Effector CD8-positive, alpha-beta T cell (primary cell): ENCODE measurements at regions not wholly inside any gene's neighbourhood (a gene's known extent, or its start where the extent isn't known, plus 50 kb on each side); places are given as distances from the start of the nearest gene placed in this dataset.
"Not testable (repeated sequence)": the region's sequence is repeated elsewhere in the genome, so short reads cannot be mapped to it uniquely, and the experiment has no call there.

Experiments used
- DNase-seq: peaks from one replicate; lab custom pipeline; 2025; lab: John Stamatoyannopoulos, UW

DNA sequence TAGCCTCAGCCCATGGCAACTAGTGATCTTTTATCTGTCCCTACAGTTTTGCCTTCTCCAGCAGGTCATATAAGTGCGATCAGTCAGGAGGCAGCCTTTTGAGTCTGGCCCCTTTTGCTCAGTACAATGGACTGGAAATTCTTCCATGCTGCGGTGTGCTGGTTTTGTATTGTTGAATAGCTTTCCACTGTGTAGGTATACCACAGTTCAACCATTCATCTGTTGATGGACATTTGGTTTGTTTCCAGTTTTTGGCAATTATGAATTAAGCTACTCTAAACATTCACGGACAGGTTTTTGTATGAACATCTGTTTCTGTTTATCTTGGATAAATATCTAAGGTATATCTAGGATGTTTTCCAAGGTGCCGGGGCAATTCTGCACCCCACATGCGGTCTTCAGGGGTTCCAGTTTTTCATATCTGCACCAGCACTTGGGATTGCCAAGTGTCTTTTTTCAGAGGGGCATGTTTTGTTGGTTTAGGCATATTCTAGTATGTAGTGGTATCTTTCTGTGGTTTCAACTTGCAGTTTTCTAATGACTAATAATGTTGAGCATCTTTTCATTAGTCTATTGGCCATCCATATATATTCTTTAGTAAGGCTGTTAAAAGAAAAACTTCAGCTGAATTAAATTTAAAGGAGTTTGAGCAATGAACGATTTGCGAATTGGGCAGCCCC is 141.0 kb downstream of the TFAP2C start:
- no peak for DNase-seq

DNA sequence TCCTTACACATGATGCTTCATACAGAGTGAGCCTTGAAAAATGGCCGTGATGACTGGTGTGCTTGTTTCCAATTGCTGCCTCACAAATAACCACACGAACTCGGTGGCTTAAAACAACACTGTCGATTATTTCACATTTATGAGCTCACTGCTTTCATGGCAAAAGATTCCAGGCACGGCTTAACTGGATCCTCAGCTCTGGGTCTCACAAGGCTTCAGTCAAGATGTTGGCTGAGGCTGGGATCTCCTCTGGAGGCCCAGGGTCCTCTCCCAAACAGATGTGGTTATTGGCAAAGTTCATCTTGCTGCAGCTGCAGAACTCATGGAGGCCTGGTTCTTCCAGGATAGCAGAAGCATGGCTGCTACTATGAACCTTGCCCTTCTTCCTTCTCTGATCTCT is 144.6 kb downstream of the TFAP2C start:
- no peak for DNase-seq

DNA sequence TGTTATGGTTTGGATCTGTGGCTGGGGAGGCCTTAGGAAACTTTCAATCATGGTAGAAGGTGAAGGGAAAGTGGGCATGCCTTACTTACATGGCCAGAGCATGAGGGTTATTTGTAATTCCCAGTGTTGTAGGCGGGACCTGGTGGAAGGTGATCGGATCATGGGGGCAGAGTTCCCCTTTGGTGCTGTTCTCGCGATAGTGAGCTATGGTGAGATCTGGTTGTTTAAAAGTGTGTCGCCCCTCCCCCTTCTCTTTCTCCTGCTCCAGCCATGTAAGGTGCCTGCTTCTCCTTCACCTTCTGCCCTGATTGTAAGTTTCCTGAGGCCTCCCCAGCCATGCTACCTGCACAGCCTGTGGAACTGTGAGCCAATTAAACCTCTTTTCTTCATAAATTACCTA is 145.8 kb downstream of the TFAP2C start:
- DNase-seq = no peak

DNA sequence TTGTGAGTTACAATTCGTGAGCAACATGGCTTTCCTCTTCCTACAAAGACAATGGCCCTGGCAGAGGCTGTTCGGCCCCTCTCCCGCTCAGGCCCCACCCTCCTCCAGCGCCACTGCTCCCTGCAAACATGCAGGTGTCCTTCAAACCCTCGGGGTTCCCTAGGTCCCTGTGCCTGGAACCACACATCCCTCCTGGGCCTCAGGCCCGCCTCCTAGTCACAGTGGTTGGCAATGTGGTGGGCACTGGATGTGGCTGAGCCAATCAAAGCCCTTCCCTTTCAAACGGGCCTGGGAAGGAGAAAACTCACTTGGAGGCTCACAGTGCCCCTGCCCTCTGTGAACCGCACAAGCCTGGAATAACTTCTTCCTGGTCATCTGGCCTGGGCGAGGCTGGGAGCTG is 147.2 kb downstream of the TFAP2C start:
- DNase-seq = no peak

DNA sequence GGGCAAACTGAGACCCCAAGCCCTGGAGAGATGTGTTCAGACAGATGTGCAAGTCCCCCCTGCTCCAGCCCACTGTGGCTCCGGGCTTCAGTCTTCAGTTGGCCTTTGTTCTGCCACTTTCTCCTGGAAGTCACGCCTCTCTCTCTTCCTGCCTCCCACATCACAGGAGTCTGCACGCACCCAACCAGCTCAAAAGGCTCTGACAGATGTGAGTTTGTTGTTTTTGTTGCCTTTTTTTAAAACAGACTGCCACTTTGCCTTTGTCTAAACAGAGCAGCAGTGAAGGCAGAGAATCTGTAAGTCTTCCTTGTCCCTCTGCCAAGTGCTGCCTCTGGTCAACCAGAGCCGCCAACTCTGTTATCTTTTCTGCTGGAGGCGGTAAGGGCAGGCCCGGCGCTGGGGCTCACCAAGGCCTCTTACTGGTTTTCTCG is 149.7 kb downstream of the TFAP2C start:
- DNase-seq = no peak

DNA sequence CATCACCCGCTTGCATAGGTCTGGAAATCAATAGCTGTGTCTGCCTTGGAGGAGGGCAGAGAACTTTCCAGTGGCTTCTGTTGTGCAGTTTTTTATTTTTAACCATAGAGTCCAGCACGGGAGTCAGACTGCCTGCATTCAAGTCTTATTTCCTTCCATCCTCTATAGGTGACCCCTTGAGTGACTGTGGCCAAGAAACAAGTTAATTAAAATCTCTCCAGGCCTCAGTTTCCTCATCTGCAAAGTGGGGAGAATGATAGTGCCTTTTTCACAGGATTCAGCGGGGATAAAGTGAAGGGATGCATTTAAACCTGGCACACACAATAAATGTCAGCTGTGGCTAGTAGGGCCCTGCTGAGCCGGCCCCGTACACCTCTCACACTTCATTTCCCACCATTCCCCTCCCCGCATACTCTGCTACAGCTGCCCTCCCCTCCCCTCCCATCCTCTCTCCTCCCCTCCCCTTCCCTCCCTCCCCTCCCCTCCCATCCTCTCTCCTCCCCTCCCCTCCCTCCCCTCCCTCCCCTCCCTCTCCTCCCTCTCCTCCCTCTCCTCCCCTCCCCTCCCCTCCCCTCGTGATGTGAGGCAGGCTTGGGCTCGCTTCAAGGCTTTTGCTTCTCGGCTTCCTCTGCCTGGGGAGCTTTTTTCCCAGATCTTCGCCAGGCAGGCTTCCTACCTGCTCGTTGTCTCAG is 150.5 kb downstream of the TFAP2C start:
- no peak for DNase-seq

DNA sequence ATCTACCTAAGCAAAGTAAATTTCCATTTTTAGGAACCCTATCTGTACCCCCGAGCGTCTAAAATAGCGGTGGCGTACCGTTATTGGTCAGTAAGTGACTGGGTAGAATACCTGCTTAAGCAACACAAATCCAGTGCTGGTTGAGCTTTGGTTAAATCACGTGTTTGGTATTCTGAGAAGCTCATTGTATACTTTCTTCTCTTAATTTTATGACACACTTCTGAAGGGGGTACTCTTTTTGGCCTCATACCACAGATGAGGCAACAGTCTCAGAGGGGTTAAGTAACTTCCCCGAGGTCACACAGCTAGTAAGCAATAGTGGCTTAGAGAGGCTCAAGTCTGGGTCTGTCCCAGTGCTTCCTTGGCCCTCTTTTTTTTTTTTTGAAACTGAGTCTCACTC is 151.2 kb downstream of the TFAP2C start:
- no peak for DNase-seq

DNA sequence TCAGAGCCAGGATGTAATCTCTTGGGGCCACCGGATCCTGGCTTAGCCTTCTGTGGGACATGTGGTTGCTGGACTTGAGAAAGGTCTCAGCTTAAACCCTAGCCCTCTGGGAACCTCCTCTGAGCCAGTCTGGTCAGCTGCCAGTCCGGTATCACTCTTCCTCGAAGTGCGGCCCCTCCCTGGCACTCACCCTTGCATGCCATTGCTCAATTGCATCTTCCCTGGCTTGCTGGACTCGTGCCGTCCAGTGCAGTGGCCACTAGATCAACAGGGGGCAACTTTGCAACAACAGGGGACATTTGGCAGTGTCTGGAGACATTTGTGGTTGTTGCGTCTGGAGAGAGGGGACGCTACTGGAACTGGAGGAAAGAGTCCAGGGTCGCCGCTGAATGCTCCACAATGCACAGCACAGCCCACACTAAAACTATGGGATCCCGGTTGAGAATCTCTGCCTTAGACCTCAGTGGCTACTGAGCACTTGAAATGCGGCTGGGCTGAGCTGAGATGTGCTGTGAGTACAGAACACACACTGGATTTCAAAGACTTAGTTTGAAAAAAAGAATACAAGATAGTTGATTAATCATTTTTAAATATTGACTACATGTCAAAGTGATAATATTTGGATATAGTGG is 152.1 kb downstream of the TFAP2C start:
- DNase-seq = no peak

DNA sequence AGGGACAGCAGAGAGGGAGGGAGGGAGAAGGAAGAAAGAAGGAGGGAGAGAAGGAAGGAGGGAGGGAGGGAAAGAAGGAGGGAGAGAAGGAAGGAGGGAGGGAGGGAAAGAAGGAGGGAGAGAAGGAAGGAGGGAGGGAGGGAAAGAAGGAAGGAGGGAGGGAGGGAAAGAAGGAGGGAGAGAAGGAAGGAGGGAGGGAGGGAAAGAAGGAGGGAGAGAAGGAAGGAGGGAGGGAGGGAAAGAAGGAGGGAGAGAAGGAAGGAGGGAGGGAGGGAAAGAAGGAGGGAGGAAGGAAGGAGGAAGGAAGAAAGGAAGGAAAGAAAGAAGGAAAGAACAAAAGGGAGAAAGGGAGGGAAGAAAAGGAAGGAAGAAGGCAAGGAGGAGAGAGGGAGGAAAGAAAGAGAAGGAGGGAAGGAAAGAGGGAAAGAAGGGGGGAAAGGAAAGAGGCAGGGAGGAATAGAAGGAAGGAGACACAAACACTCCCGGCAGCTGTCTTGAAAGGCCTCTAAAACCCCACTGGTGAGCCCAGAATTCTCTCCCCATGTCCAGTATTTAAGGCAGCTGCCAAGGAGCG is 153.0 kb downstream of the TFAP2C start:
- DNase-seq = not testable (repeated sequence)

DNA sequence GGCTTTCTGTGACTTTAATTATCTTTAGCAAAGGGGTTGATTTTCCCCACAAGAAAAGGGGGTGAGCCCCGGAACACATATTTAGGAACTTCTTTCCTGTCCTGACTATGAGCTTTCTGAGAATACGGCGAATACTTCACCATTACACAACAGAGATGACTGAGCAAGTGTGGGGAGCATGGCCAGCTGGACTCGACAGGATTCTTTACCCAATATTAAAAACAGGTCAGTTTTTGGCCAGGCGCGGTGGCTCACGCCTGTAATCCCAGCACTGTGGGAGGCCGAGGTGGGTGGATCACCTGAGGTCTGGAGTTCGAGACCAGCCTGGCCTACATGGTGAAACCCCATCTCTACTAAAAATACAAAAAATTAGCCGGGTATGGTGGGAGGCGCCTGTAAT is 153.7 kb downstream of the TFAP2C start:
- DNase-seq = not testable (repeated sequence)

DNA sequence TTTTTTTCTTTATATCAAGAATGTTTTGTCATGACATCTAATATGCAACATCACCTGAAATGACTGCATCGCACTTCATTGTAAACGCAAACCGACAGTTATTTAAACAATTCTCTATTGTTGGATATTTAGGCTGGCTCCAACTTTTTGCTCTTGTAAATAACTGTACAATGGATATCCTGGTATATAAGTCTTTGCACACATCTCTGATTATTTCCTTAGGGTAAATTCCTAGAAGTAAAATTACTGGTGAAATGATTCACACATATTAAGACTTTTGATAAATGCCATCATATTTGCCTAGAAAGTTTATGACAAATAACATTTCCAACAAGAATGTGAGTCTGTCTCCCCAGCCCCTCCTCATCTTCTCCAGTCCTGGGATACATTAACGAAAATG is 154.7 kb downstream of the TFAP2C start:
- no peak for DNase-seq

DNA sequence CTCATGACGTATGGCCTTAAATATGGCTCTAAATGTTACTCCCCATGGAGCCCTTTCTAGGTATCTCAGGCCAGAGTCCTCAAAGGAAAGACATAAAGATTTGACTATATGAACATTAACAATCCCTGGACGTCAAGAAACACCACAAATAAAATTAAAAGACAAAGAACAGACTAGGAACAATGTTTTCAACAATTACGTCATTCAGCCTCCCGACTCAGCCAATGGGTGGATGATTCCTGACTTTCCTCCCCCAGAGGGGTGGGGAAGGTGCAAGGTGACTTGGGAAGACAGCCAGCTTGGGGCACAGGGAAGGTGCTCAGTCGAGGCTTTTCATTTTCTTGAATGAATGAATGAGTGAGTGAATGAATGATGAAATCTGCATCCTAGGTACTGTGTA is 157.4 kb downstream of the TFAP2C start:
- no peak for DNase-seq

DNA sequence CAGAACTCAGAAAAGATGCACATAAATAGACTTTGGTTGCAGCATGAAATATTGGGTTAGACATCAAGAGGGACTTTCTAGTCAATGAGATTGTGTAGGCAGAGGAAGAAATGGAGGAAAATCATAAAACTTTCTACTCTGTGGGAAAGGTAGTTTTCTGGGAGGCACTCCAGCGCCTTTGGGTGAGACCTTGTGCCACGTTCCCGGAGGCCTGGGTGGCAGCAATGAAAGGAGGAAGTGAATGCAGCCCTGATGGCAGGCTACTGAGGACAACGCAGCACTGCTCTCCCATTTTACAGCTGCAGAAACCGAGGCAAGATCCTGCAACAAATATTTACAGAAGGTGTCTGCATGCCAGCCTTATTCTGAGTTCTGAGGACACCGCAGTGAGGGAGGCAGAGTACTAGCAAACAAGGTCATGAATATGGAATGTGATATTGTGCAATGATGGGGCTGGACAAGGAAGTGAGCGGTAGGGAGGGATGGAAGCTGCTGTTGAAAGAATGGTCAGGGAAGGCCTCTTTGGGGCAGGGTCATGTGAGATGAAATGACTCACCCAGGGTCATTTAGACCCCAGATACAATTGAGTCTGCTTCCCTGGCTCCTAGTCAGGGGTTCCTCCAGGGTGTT is 159.1 kb downstream of the TFAP2C start:
- no peak for DNase-seq

DNA sequence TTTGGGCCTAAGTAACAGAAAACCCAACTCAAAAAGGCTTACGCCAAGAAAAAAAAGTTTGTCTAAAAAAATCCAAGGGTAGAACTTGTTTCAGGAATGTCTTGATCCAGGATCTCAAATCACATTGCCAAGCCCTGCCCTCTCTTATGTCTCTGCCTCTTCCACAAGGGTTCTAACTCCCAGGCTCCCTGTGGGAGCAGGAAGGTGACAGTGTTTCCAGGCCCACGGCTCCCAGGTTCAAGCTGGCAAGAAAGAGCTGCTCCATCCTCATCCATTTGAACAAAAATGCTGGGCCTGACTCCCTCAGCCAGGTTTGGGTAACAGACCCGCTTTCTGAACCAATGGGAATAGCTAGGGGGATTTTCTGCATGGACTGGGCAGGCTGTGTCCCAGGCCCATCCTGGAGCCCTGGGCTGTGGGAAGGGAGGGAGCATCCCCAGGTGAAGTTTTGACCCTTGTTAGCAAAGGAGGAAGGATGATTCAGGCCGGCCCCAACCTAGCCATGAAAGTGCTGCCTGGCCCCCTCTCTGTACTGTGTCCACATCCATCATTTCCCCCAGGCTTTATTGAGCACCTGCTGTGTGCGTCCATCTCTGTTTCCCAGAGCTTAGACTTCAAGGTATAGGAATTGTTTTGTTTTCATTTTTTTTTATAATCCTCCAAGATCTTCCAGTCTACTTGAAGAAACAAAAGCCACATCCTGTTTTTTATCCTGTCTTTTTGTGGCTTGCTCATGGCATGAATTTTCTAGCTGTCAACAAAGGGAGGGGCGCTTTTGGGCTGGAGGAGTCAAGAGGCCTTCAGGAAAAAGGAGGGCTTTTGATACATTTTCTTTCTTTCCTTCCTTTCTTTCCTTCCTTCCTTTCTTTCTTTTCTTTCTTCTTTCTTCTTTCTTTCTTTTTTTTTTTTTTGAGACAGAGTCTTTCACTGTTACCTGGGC is 159.8 kb downstream of the TFAP2C start:
- DNase-seq = no peak

DNA sequence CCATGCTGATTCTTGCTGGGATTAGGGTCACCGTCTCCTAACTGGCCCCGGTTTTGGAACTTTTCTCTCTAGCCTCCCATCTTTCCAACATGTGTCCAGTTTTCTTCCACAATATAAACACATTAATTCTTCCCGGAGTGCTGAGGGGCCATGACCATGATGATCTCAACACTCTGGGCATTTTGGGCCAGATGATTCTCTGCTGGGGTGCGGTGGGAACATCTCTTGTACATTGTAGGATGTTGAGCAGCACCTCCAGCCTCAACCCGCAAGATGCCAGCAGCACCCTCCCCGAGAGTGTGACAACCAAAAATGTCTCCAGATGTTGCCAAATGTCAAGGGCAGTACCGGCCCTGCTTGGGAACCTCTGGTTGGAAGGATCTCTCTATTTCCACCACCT is 164.8 kb downstream of the TFAP2C start:
- no peak for DNase-seq

DNA sequence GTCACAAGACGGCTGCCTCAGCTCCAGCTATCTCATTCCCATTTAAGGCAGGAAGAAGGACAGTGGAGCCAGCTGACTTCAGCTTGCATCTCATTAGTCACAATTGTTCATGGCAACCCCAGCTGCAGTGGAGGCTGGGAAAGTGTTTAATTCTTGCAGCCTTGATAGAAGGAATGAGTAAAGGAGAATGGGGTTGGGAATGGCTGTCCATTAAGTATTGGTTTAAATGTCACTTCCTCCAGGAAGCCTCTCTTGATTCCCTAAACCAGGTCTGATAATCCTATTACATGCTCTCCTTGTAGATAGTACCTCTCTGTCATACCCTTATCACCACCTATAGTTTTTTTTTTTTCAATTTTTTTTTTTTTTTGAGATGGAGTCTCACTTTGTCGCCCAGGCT is 166.4 kb downstream of the TFAP2C start:
- DNase-seq = no peak

DNA sequence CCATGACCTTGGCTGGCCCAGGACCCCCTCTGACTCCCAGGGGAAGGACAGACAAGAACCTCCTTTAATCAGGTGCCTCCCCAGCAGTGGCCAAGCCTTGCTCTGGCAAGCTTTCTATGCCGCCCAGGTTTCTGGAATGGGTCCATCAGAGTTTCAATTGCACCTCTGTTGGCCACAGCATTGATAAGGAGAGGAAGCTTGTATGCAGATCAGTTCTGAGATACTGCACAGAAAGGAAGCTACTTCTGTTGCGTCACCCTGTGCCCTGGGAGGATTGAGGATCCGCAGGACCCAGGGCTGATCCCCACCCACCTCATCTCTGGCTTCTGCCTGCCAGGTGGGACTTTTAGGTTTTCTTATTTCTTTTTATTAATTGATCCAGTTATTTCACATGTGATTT is 167.2 kb downstream of the TFAP2C start:
- DNase-seq = no peak

DNA sequence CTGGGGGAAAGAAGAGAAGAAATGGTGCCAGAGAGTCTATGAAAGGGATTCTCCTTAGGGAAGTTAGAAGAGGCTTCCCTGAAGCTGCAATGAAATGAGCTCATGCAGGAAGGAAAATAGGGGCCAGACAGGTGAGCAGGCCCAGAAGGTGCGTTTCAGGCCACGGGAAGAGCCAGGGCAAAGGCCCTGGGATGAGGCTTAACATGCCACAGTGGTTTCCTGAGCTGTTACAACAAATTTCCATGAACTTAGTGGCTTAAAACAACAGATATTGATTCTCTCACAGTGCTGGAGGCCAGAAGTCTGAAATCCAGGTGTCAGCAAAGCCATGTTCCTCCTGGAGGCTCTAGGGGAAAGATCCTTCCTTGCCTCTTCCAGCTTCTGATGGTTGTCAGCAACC is 167.9 kb downstream of the TFAP2C start:
- no peak for DNase-seq

DNA sequence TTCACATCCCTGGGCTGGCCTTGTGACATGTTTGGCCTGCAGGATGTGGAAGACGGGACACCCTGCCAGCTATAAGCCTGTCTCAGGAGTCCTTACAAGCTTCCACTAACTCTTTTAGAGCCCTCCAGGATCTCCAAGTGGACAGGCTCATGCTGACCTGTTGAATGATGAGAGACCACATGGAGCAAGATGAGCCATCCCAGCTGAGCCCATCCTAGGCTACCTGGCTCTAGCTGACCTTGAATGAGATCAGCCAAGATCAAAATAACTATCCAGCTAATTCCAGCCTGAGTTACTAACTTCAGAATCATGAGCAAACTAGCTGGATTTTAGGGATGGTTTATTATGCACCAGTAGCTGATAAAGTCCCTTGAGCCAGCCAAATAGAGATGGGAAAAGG is 169.5 kb downstream of the TFAP2C start:
- no peak for DNase-seq

DNA sequence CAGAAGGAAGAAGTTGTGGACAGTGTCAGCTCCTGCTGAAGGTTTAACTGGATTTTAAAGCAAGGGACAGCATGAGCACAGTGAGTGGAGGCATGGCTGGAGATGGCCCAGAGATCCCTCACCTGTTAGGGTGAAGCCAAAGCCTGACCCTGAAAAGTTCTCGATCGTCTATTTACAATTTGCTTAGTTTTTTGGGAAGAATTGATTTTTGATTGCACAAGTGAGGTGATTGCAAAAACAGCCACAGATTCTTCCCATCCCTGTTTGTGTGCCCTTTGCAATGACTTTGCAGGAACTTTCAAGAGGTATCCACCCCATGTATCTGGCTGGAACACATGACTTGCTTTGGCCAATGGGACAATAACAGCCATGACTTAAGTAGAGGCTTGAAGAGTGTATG is 170.1 kb downstream of the TFAP2C start:
- no peak for DNase-seq

DNA sequence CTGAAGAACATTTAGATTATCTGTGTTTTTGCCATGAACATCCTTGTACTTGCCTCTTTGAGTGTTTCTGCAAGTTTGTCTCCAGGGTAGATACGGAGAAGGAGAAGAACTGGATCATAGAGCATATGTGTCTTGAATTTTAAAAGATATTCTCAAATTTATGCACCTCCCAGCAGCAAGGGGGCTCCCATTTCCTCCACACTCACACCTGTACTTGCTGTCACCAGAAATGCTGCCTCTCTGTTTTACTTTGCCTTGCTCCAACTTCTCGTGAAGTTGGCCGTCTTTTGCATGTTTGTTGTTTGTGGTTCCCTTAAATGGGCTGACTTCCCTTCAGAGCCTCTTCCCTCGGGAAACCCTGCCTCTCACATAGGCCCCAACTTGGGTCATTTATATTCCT is 171.0 kb downstream of the TFAP2C start:
- DNase-seq = no peak
